Stimulated activated CD8-positive, alpha-beta memory T cell treated with anti-CD3 and anti-CD28 coated beads, Interleukin-2, amount 100 ng/mL, for 1 hour (primary cell): ENCODE measurements at regions not wholly inside any gene's neighbourhood (a gene's known extent, or its start where the extent isn't known, plus 50 kb on each side); places are given as distances from the start of the nearest gene placed in this dataset.

Experiments used
- DNase-seq, 2 donors: peaks; one replicate each; pipeline ENCODE4 v3.0.0-alpha.2; 2020; ENCODE audit warnings: low read depth in 2 of 2

- DNase-seq: no peak
These were observed 157.0 kb upstream of the CACNA1E start for GRCh38 chr1:181326348-181326747.

DNA sequence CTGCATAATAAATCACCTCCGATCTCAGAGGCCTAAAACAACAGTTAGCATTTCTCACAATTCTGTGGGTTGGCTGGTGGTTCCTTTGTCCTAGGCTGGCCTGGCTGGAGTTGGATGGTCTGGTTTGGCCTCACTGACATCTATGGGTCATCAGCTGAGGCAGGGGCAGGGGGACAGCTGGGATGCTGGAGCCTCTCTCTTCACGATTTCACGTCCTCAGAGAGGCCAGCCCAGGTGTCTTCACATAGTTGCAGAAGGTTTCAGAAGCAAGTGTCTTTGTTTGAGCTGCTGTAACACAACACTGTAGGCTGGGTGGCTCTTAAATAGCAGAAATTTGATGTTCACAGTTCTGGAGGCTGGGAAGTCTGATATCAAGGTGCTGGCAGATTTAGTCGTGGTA, 155.5 kb upstream of the CACNA1E start:
- DNase-seq: no peak

- no peak for DNase-seq
These were observed 148.6 kb upstream of the CACNA1E start for GRCh38 chr1:181334724-181335123.

DNA sequence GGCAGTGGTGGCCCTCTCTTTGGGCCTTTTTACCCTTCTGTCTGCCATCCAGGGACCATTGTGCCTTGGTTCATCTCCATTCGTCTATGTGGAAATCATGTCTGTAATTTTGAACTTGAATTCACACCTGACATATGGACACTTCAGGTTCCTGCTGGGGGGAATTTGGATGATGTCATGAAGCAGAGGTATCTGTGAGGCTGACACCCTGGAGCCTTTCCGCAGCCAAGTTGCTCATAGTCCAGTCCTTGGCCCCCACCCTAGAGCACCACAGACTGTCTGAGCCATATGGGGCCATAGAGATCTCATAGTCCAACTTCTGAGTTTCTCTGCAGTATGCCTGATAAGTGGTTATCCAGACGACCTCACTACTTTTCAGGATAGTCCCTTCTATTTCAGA, 147.7 kb upstream of the CACNA1E start:
- DNase-seq: no peak

- DNase-seq: no peak
These were observed 142.2 kb upstream of the CACNA1E start for GRCh38 chr1:181341026-181341632.

DNA sequence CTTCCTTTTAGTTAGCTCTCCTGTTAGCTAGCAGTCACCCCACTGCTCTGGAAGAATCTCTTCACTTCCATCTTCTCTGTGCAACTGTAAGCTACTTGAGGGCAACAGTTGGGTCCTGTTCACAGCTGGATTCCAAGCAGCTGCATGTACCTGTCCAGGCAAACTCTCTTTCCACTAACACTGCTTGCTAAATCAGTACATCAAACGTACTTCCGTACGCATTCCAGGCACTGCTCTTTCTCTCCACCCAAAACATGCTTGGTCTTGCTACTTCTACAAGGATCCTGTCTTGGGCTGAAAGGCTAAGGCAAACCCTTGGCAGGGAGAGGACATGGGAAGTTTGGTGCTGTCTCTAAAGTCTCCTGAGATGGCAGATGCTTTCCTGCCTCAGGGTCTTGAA, 139.2 kb upstream of the CACNA1E start:
- no peak for DNase-seq

GRCh38 chr1:181345146-181345545, 138.2 kb upstream of the CACNA1E start:
- no peak for DNase-seq

DNA sequence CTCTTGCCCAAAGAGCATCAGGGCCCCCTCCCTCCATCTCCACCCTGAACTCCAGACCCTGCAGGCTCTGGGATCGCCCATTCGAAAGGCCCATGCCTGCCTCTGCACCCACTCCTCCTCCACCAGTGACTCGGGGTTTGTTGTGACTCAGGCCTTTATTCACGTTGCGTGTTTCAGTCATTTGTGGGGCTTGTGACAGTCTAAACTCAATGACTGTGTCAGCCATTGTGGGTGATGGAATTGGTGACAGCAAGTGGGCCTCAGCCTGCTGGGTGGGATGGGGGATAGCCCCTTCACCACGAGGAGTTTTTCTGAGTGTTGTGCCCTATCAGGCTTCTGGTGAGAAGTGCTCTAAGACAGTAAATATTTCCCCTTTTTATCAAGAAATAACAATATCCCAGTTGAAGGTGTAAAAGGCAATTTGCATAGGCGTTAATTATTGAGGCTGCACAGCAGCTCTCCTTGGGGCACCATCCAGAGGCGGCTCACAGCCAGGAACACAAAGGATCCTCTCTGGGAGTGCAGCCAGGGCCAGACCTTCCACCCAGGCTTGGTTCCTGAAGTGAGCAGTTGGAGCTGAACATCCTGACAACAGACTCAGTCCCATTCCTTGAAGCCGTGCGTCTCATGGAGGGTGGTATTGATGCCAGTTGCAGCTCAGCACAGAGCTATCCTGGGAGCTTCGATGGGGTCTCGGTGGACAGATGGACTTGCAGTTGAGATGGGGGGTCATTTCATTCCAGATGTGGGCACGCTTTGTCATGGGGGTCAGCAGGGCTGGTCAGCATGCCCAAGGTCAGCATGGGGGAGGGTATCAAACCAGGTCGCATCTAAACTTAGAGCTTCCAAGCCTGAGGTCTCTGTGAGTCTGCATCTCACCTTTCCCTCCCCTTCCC, 135.6 kb upstream of the CACNA1E start:
- DNase-seq: no peak

DNA sequence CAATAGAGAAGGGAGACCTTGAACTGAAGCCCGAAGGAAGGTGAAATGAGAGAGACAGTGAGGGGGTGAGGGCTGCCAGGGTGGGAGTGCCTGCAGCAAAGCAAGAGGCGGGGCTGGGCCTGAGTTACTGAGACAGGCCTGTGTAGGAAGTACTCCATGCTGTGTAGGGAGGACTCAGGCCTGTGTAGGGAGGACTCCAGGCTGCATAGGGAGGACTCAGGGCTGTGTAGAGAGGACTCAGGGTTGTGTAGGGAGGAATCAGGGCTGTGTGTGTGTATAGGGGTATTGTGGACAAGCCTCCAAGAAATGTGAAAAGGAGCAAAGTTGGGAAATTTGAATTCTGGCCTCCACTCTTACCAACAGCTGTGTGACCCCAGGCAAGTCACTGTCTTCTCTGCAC, 133.8 kb upstream of the CACNA1E start:
- DNase-seq: no peak

DNA sequence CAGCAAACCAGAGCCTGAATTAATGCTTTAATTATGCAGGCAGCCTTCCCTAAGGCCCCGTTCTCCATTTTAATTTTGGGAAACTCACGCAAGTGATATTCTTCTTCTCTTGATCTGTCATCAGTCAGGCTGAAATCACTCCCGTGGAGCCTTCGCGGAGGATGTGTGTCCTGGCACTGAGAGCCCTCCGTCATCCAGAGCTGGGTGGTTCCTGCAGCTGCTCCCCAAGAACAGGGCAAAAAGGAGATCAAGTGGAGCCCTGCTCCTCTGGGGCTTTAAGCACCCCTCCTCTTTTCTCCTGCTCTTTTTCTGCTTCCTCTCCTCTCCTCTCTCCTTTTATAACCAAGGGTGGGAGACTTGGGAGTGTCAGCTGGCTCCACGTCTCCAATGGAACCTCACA, 133.2 kb upstream of the CACNA1E start:
- DNase-seq: no peak

DNA sequence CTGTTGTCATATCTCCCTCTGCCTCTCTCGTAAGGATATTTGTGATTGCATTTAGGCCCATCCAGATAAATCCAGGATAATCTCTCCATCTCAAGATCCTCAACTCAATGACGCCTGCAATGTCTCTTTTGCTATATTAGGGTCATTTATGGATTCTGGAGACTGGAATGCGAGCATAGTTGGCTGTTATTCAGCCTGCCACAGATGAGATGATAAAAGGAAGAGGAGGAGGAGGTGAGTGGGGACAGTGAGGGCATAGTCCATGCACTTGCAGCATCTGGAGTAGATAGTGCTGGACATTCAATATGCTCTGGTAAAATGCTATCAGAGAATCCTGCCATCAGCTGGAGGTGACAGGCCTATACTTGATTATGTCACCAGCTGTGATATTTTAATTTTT, 131.6 kb upstream of the CACNA1E start:
- DNase-seq: no peak

GRCh38 chr1:181352695-181353094, 130.6 kb upstream of the CACNA1E start:
- no peak for DNase-seq

DNA sequence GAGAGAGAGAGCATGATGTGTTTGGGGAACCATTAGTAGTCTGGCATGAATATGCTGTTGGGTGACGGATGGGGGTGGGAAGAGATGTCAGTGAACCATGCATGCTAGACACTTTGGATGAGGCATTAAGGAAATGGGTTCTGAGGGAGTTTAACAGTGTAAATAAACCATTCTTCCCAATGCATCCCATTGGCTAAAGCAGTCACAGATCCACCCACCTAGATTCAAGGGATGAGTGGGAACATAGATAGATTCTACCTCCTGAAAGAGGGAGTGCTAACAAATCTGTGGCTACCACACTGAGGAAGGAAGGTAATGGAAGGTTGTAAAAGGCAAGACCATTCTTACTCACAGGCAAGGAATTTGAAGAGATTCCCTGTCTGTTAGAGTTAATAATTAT, 129.8 kb upstream of the CACNA1E start:
- DNase-seq: no peak

DNA sequence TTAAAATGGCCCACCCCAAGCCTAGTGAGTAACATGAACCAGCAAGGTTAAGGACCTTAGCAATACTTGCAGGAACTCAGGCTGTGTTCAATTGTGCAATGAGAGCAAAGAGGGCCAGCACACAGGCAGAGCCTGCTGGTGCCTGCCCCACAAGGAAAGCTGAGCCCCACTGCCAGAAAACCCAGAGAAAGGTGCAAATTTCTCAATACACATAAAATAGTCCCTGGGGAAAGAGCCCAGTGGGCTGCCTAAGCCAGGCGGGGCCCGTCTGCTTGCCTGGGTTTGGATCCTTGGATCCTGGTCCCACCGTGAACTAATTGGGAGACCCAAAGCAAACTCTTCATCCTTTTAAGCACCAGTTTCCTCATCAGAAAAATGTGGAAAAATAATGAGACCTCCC, 128.5 kb upstream of the CACNA1E start:
- DNase-seq: no peak

- no peak for DNase-seq
These were observed 126.6 kb upstream of the CACNA1E start for GRCh38 chr1:181356505-181357340.

DNA sequence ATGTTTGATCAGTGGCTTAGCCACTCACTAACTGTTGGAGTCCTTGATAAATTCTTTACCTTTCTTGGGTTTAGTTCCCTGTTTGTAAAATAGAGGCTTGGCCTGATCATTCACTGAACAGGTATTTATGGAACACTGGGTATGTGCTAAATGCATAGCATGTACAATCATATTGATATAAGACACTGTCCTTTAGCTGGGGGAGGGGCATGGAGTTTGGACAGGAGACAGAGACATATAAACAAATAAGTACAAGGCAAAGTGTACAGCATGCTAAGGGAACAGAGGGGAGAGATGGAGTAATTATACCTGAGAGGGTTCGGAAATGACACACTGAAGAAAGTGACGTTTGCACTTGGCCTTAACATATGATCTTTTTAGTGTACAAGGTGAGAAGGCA, 124.3 kb upstream of the CACNA1E start:
- no peak for DNase-seq

DNA sequence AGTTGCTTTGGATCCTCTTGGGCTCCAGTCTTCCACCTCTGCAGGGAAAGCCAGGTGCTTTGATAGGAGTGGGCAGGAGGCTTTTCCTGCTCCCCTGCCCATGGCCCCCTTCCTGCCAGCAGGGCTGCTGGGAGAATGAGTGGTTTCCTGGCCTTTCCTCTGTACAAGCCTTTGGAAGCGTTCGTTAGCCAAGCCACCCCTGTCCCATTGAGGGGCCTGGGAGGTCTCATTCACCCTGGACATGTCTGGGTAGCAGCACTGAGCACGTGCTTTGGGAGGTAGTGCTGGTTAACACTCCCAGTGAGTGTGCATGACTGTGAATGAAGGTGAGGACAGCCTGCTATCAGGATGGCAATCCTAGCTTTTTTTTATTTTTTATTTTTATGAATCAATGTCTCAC, 118.5 kb upstream of the CACNA1E start:
- DNase-seq: no peak

DNA sequence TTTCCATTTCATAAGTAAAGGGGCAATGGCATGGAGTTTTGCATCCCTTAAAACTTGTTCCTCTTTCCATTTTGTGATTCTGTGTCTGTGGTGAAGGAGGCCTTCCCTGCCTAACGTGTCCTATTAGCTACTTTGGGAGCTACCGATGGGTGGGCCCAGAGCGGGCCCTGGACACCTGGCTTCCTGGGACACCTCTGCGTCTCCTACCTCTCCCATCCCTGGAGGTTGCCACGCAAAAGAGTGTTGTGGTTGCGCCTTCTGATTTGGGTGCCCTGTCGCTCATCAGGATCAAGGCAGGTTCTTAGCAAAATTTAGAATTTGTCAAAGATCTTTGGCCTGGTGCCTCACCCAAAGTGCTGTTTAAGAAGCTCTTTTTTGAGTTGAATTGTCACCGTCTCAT, 116.4 kb upstream of the CACNA1E start:
- no peak for DNase-seq

GRCh38 chr1:181369416-181369815, 113.9 kb upstream of the CACNA1E start:
- no peak for DNase-seq

DNA sequence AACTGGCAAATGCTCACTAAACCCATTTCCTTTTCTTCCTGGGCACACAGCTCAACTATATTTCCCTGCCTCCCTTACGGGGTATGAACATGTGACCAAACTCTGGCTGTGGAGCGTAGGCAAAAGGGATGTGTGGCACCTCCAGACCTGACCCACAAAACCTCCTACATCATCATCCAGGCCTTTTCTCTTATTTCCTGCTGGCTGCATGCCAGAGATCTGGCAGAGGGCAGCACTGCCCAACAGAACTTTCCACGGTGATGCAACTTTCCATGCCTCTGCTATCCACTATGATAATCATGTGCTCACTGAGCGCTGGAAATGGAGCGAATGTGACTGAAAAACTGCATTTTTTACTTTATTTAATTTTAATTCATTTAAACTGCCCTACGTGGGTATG, 99.6 kb upstream of the CACNA1E start:
- no peak for DNase-seq

GRCh38 chr1:181386340-181386739, 97.0 kb upstream of the CACNA1E start:
- DNase-seq: no peak

DNA sequence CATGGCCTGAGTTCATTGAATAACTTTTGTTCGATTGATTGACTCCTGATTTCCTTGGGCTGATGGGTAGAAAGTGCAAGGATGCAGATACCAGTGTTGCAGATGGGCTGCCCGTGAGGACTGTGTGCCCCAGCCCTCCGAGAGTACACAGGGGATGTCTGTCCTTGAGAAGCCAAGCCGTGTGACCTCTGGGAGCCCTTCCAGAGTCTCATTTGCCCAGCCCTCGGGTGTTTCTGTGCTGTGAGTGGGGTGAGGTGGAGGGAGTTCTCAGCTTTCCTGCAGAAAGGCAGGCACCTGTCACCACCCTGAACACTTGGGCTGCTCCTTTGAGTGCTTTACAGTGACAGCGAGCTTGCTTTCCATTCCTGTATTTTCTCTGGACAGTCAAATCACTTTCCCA, 96.4 kb upstream of the CACNA1E start:
- no peak for DNase-seq

GRCh38 chr1:181387702-181388101, 95.6 kb upstream of the CACNA1E start:
- DNase-seq: no peak
